Liver (tissue), 8 donors: ENCODE measurements at regions not wholly inside any gene's neighbourhood (a gene's known extent, or its start where the extent isn't known, plus 50 kb on each side); places are given as distances from the start of the nearest gene placed in this dataset.

Source experiments
- DNase-seq: peaks from one replicate; pipeline ENCODE4 v3.0.0-alpha.2; 2017; ENCODE audit warnings: low spot score
- H3K27ac ChIP-seq, 2 donors: one replicate each; pipeline ENCODE4 v1.7.0; 2013; ENCODE audit warnings: inconsistent platforms in 2 of 2, low read length in 2 of 2, control low read depth in 1 of 2, low read depth in 1 of 2, mild to moderate bottlenecking in 1 of 2
- H3K27me3 ChIP-seq, 4 donors: one replicate each; pipeline versions ENCODE4 v1.6.1 to v1.7.0; 2013; ENCODE audit warnings: low read length in 3 of 4, inconsistent platforms in 1 of 4, mild to moderate bottlenecking in 1 of 4, moderate library complexity in 1 of 4; ENCODE audit not compliant: control insufficient read depth in 4 of 4, insufficient read depth in 4 of 4
- H3K36me3 ChIP-seq, 4 donors: one replicate each; pipeline versions ENCODE4 v1.6.1 to v1.7.0; 2013; ENCODE audit warnings: low read length in 3 of 4, mild to moderate bottlenecking in 3 of 4, low read depth in 1 of 4, moderate library complexity in 1 of 4; ENCODE audit not compliant: control insufficient read depth in 4 of 4, insufficient read depth in 3 of 4
- H3K4me1 ChIP-seq, 4 donors: one replicate each; pipeline versions ENCODE4 v1.6.1 to v1.7.0; 2013; ENCODE audit warnings: low read length in 3 of 4, mild to moderate bottlenecking in 3 of 4, moderate library complexity in 1 of 4; ENCODE audit not compliant: control insufficient read depth in 4 of 4, insufficient read depth in 4 of 4
- H3K4me3 ChIP-seq, 3 donors: one replicate each; pipeline versions ENCODE4 v1.6.1 to v1.7.0; 2013; ENCODE audit warnings: low read length in 3 of 3, control low read depth in 1 of 3, low read depth in 1 of 3, mild to moderate bottlenecking in 1 of 3
- H3K9ac ChIP-seq, 2 donors: one replicate each; pipeline ENCODE4 v1.7.0; 2013; ENCODE audit warnings: low read length in 2 of 2, mild to moderate bottlenecking in 2 of 2, moderate library complexity in 2 of 2, control low read depth in 1 of 2, low read depth in 1 of 2
- H3K9me3 ChIP-seq, 4 donors: one replicate each; pipeline versions ENCODE4 v1.6.1 to v1.7.0; 2013; ENCODE audit warnings: low read length in 3 of 4; ENCODE audit not compliant: control insufficient read depth in 4 of 4
- ATF3 ChIP-seq: IDR thresholded peaks from 2 replicates; pipeline ENCODE4 v1.6.1; 2016; ENCODE audit warnings: antibody characterized with exemption
- CTCF ChIP-seq: fragments of 150-350 bp; IDR thresholded peaks from 2 replicates; pipeline ENCODE4 v1.5.1; 2017; ENCODE audit warnings: improper control_type of control experiment, low read depth, low read length; ENCODE audit not compliant: missing input control
- EGR1 ChIP-seq, 2 donors: IDR thresholded peaks; 2 replicates each; pipeline ENCODE4 v1.6.1; 2016 to 2018; ENCODE audit warnings: antibody characterized with exemption in 2 of 2, low read depth in 2 of 2
- FOXA1 ChIP-seq: IDR thresholded peaks from 2 replicates; pipeline ENCODE4 v1.6.1; 2016; ENCODE audit warnings: antibody characterized with exemption
- FOXA2 ChIP-seq: IDR thresholded peaks from 2 replicates; pipeline ENCODE4 v1.6.1; 2016; ENCODE audit warnings: antibody characterized with exemption
- GABPA ChIP-seq, 2 donors: IDR thresholded peaks in 1 of 2; conservative IDR thresholded peaks in 1 of 2; 2 replicates each; pipeline ENCODE4 v1.6.1; 2016; ENCODE audit warnings: antibody characterized with exemption in 2 of 2, mild to moderate bottlenecking in 1 of 2, moderate library complexity in 1 of 2
- HNF4A ChIP-seq, 2 donors: conservative IDR thresholded peaks; 2 replicates each; pipeline ENCODE4 v1.6.1; 2016; ENCODE audit warnings: antibody characterized with exemption in 2 of 2, mild to moderate bottlenecking in 2 of 2
- HNF4G ChIP-seq: IDR thresholded peaks from 2 replicates; pipeline ENCODE4 v1.6.1; 2016; ENCODE audit warnings: antibody characterized with exemption
- JUND ChIP-seq, 2 donors: IDR thresholded peaks; 2 replicates each; pipeline ENCODE4 v1.6.1; 2016; ENCODE audit warnings: antibody characterized with exemption in 2 of 2
- MAX ChIP-seq: IDR thresholded peaks from 2 replicates; pipeline ENCODE4 v1.6.1; 2016; ENCODE audit warnings: antibody characterized with exemption
- NR2F2 ChIP-seq: IDR thresholded peaks from 2 replicates; pipeline ENCODE4 v1.6.1; 2016; ENCODE audit warnings: antibody characterized with exemption
- RAD21 ChIP-seq, 2 donors: IDR thresholded peaks; 2 replicates each; pipeline ENCODE4 v1.6.1; 2016; ENCODE audit warnings: antibody characterized with exemption in 2 of 2, mild to moderate bottlenecking in 2 of 2
- REST ChIP-seq: IDR thresholded peaks from 2 replicates; pipeline ENCODE4 v1.6.1; 2016; ENCODE audit warnings: antibody characterized with exemption, mild to moderate bottlenecking
- RXRA ChIP-seq, 2 donors: IDR thresholded peaks; 2 replicates each; pipeline ENCODE4 v1.6.1; 2017 to 2018; ENCODE audit warnings: antibody characterized with exemption in 2 of 2, mild to moderate bottlenecking in 1 of 2
- SP1 ChIP-seq: IDR thresholded peaks from 2 replicates; pipeline ENCODE4 v1.6.1; 2018; ENCODE audit warnings: antibody characterized with exemption, mild to moderate bottlenecking
- TAF1 ChIP-seq: conservative IDR thresholded peaks from 2 replicates; pipeline ENCODE4 v1.6.1; 2016; ENCODE audit warnings: antibody characterized with exemption, mild to moderate bottlenecking
- YY1 ChIP-seq: IDR thresholded peaks from 2 replicates; pipeline ENCODE4 v1.6.1; 2016; ENCODE audit warnings: antibody characterized with exemption, mild to moderate bottlenecking
- ZBTB33 ChIP-seq: IDR thresholded peaks from 2 replicates; pipeline ENCODE4 v1.6.1; 2016; ENCODE audit warnings: antibody characterized with exemption
- WGBS: extraction: QIAGEN DNeasy Blood & Tissue Kit; methylation state at CpG from one replicate; pipeline ENCODE4 v1.1.7; 2013; 5-methylcytosine and 5-hydroxymethylcytosine counted together
- donor health status: healthy.
- donor health status: healthy.
- donor health status: healthy.
- donor health status: healthy.
- donor health status: healthy.

GRCh38 chr2:19805266-19805665, 96.5 kb downstream of the TTC32 start:
- Histone ChIP-seq H3K36me3 (no peaks in the 10 kb centered on the region), H3K9ac (no peak overlapping the region), H3K27me3 (no peaks in the 10 kb centered on the region), H3K4me1 (no peaks in the 10 kb centered on the region), H3K4me3 (no peak overlapping the region), H3K9me3 (no peaks in the 10 kb centered on the region), H3K27ac (no peak overlapping the region)
- DNase-seq, result no peak
- TF ChIP-seq FOXA1 (no peak), RXRA (IDR thresholded peaks at IDR 0.05) (no peak), ATF3 (no peak), REST (no peak), NR2F2 (no peak), MAX (no peak), EGR1 (IDR thresholded peaks at IDR 0.05; ENCODE audit: low read depth in 2 of 2) (no peak), HNF4G (no peak), CTCF (no peak), HNF4A (conservative IDR thresholded peaks at IDR 0.05) (no peak), SP1 (no peak), FOXA2 (no peak), ZBTB33 (no peak), JUND (IDR thresholded peaks at IDR 0.05) (no peak), GABPA (IDR thresholded peaks at IDR 0.05 in 1 of 2, conservative IDR thresholded peaks at IDR 0.05 in 1 of 2) (no peak), RAD21 (IDR thresholded peaks at IDR 0.05) (no peak), TAF1 (no peak), YY1 (no peak)
- WGBS, result 88% methylated on average over 4 of the region's 4 CpGs
